GM12878 (cell line): ENCODE measurements at regions not wholly inside any gene's neighbourhood (a gene's known extent, or its start where the extent isn't known, plus 50 kb on each side); places are given as distances from the start of the nearest gene placed in this dataset.

Source experiments
- ATAC-seq: fragments of 200-7000 bp; cut with Tn5 transposase; 3 replicates; pipeline ENCODE4 v1.9.1; 2020; ENCODE audit warnings: mild to moderate bottlenecking, moderate library complexity
- BruUV-seq: library from RNA; stranded (reverse); fragments of 400-500 nt; replicated peaks from 2 replicates; lab custom pipeline; 2021; lab: Mats Ljungman, UMichigan
- CTCF ChIA-PET: fragments of 300-600 bp; sonication (Branson Sonifier 250); formaldehyde crosslinking; extraction: SDS; loops from one replicate; lab custom pipeline; 2021; ENCODE audit warnings: inconsistent platforms; lab: Yijun Ruan, JAX
- POLR2A ChIA-PET: fragments of 350-600 bp; formaldehyde crosslinking; extraction: SDS; loops from one replicate; lab custom pipeline; 2021; ENCODE audit warnings: inconsistent platforms; lab: Charles Lee
- RAD21 ChIA-PET: fragments of 300-600 bp; sonication (Branson Sonifier 250); formaldehyde crosslinking; loops from one replicate; lab custom pipeline; 2023; ENCODE audit warnings: antibody characterized with exemption; ENCODE audit not compliant: unreplicated experiment; lab: Charles Lee
- SMC1A ChIA-PET: fragments of 300-600 bp; sonication (Branson Sonifier 250); formaldehyde crosslinking; loops from one replicate; lab custom pipeline; 2023; ENCODE audit not compliant: unreplicated experiment, uncharacterized antibody; lab: Charles Lee
- DNase-seq: peaks from one replicate; pipeline ENCODE4 v3.0.0-alpha.2; 2011; ENCODE audit warnings: low read depth, low spot score
- FAIRE-seq: peaks from 3 replicates; lab custom pipeline; 2011; peaks lifted over from hg19 to GRCh38; lab: Jason Lieb, UNC
- H2AFZ ChIP-seq: 2 replicates; pipeline ENCODE4 v1.6.0; 2011; ENCODE audit warnings: low read depth, low read length, control low read depth; ENCODE audit not compliant: control insufficient read depth
- H3K27ac ChIP-seq: 2 replicates; pipeline ENCODE4 v1.5.1; 2011; ENCODE audit warnings: control low read depth; ENCODE audit not compliant: control insufficient read depth, insufficient read depth
- H3K27me3 ChIP-seq, 2 experiments: replicated peaks in 1 of 2; 2 replicates each; pipeline versions ENCODE4 v1.6.0 to v1.6.1; 2011; ENCODE audit warnings: low read length in 1 of 2; ENCODE audit not compliant: control insufficient read depth in 2 of 2, insufficient read depth in 2 of 2
- H3K36me3 ChIP-seq, 2 experiments: 2 replicates each; pipeline ENCODE4 v1.5.1; 2011; ENCODE audit warnings: low read length in 1 of 2; ENCODE audit not compliant: control insufficient read depth in 2 of 2, insufficient read depth in 2 of 2
- H3K4me1 ChIP-seq: 2 replicates; pipeline ENCODE4 v1.6.1; 2011; ENCODE audit warnings: mild to moderate bottlenecking, low read length, moderate library complexity, mixed read lengths; ENCODE audit not compliant: control insufficient read depth, insufficient read depth
- H3K4me2 ChIP-seq: 2 replicates; pipeline ENCODE4 v1.6.0; 2011; ENCODE audit warnings: control low read depth; ENCODE audit not compliant: control insufficient read depth, insufficient read depth
- H3K4me3 ChIP-seq: fragments of 200-600 bp; sonication (generic); 2 replicates; pipeline ENCODE4 v1.5.1; 2016
- H3K79me2 ChIP-seq: 2 replicates; pipeline ENCODE4 v1.6.0; 2011; ENCODE audit warnings: low read length; ENCODE audit not compliant: control insufficient read depth, insufficient read depth
- H3K9ac ChIP-seq: 2 replicates; pipeline ENCODE4 v1.8.0; 2011; ENCODE audit warnings: low read length, control low read depth, mixed read lengths; ENCODE audit not compliant: control insufficient read depth, insufficient read depth
- H3K9me3 ChIP-seq: replicated peaks from 3 replicates; pipeline ENCODE4 v1.5.1; 2011; ENCODE audit warnings: mild to moderate bottlenecking, low read length; ENCODE audit not compliant: control insufficient read depth, insufficient read depth
- H4K20me1 ChIP-seq: 2 replicates; pipeline ENCODE4 v1.6.0; 2011; ENCODE audit not compliant: control insufficient read depth, insufficient read depth
- BCL11A ChIP-seq: IDR thresholded peaks from 2 replicates; pipeline ENCODE4 v1.6.1; 2011; ENCODE audit warnings: low read depth, low read length
- CBX5 ChIP-seq: sonication (generic); IDR thresholded peaks from 2 replicates; pipeline ENCODE4 v1.6.1; 2016; ENCODE audit warnings: low read depth, moderate library complexity, mild to moderate bottlenecking, inconsistent platforms
- EP300 ChIP-seq, 2 experiments: fragments of 150-350 bp in 1 of 2; IDR thresholded peaks; 2 replicates each; pipeline ENCODE4 v1.6.1; 2011 to 2012; ENCODE audit warnings: low read depth in 2 of 2, low read length in 2 of 2, borderline replicate concordance in 1 of 2, improper control_type of control experiment in 1 of 2, inconsistent platforms in 1 of 2; ENCODE audit not compliant: control insufficient read depth in 1 of 2
- FOS ChIP-seq: IDR thresholded peaks from 3 replicates; pipeline ENCODE4 v1.6.1; 2011; ENCODE audit warnings: borderline replicate concordance; ENCODE audit not compliant: insufficient read length; ENCODE audit errors: extremely low read depth
- FOXK2 ChIP-seq: fragments of 450-650 bp; IDR thresholded peaks from 2 replicates; pipeline ENCODE4 v1.6.1; 2017; ENCODE audit warnings: mild to moderate bottlenecking, moderate library complexity
- FOXM1 ChIP-seq: IDR thresholded peaks from 2 replicates; pipeline ENCODE4 v1.6.1; 2012; ENCODE audit warnings: low read depth, mild to moderate bottlenecking, inconsistent platforms, low read length, moderate library complexity
- NR2C2 ChIP-seq: IDR thresholded peaks from 2 replicates; pipeline ENCODE4 v1.6.1; 2011; ENCODE audit warnings: borderline replicate concordance, low read depth; ENCODE audit not compliant: control insufficient read depth, insufficient read length
- RFX5 ChIP-seq: IDR thresholded peaks from 2 replicates; pipeline ENCODE4 v1.6.1; 2011; ENCODE audit warnings: low read depth, low read length, improper control_type of control experiment
- SREBF1 ChIP-seq: IDR thresholded peaks from 2 replicates; pipeline ENCODE4 v1.6.1; 2012; ENCODE audit warnings: mild to moderate bottlenecking, low read length
- SREBF2 ChIP-seq: IDR thresholded peaks from 2 replicates; pipeline ENCODE4 v1.6.1; 2012; ENCODE audit warnings: mild to moderate bottlenecking, low read length
- ZNF622 ChIP-seq: fragments of 450-650 bp; IDR thresholded peaks from 2 replicates; pipeline ENCODE4 v1.6.1; 2017; ENCODE audit warnings: mild to moderate bottlenecking, inconsistent platforms
- WGBS: methylation state at CpG from one replicate; pipeline ENCODE4 v1.1.6; 2016; ENCODE audit warnings: low lambda C conversion rate; ENCODE audit not compliant: insufficient replicate concordance, insufficient coverage; ENCODE audit errors: missing lambda C conversion rate; 5-methylcytosine and 5-hydroxymethylcytosine counted together
- in situ Hi-C: fragments of 300-500 bp; cut with MboI; formaldehyde crosslinking; loops from 9 replicates; pipeline ENCODE4 v1.14.3; 2018; ENCODE audit warnings: mixed read lengths
- intact Hi-C: fragments of 100-400 bp; cut with micrococcal nuclease; formaldehyde crosslinking; loops from one replicate; pipeline ENCODE4 v1.14.2; 2022; ENCODE audit not compliant: unreplicated experiment

DNA sequence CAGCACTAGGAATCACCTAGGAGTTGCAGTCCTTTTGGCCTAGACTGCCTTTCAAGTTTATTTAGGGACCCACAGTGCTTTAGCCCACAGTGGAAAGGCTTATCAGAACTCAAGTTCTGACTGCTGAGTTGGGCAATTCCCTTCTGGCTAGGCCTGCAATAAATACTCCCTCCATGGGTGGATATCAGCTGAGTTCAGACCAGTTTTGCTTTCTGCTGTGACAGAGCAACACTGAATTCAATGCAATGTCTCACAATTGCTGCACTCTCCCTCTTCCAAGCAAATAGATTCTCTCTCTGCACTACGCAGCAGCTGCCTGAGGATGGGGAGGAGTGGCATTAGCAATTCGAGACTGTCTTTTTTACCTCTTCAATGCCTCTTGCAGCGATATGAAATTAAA lies 1153.3 kb downstream of the SORCS1 start:
- DNase-seq = no peak
- ChIA-PET CTCF (interaction anchor here (0.7 to 1.7 kb wide), 3 partner anchors 10 to 40 kb away, joined by 3 to 4 read pairs (median 3); no protein-coding TSS in a partner anchor), SMC1A (no interaction called here), RAD21 (no interaction called here), POLR2A (no interaction called here)
- no TSS peak for BruUV-seq
- Histone ChIP-seq H3K27me3 (no peaks in the 10 kb centered on the region), H3K36me3 (no peaks in the 10 kb centered on the region), H2AFZ (no peak overlapping the region), H3K4me2 (no peak overlapping the region), H3K79me2 (no peaks in the 10 kb centered on the region), H3K4me3 (no peak overlapping the region), H3K4me1 (no peaks in the 10 kb centered on the region), H3K9ac (no peak overlapping the region), H4K20me1 (no peaks in the 10 kb centered on the region), H3K9me3 (no peaks in the 10 kb centered on the region; the same call in 2 of the 3 replicates), H3K27ac (no peak overlapping the region)
- in situ Hi-C loops = no loop called here
- WGBS = 0% methylated on average over 3 of the region's 3 CpGs
- no peak for ATAC-seq
- TF ChIP-seq CBX5 (no peak), ZNF622 (no peak), FOXM1 (no peak), FOXK2 (no peak), RFX5 (no peak), SREBF1 (no peak), SREBF2 (no peak), EP300 (IDR thresholded peaks at IDR 0.05; ENCODE audit: borderline replicate concordance in 1 of 2, control insufficient read depth in 1 of 2, low read depth in 2 of 2, low read length in 2 of 2) (no peak), FOS (no peak), NR2C2 (no peak), BCL11A (no peak)
- intact Hi-C loops = no loop called here
- FAIRE-seq = no peak
